DMS79 treated with DMSO at 0.1 percent for 48 hours (cell line): ENCODE measurements at regions not wholly inside any gene's neighbourhood (a gene's known extent, or its start where the extent isn't known, plus 50 kb on each side); places are given as distances from the start of the nearest gene placed in this dataset.
"Not testable (repeated sequence)": the region's sequence is repeated elsewhere in the genome, so short reads cannot be mapped to it uniquely, and the experiment has no call there.

Experiments used
- DNase-seq: peaks from one replicate; lab custom pipeline; 2025; lab: John Stamatoyannopoulos, UW

- no peak for DNase-seq
These were observed 1761.3 kb upstream of the IGFBP7 start for GRCh38 chr4:58871509-58871908.

- no peak for DNase-seq
These were observed 1738.8 kb upstream of the IGFBP7 start for GRCh38 chr4:58849026-58849425.

GRCh38 chr4:58843455-58843854 is 1733.3 kb upstream of the IGFBP7 start:
- no peak for DNase-seq

GRCh38 chr4:58833126-58833525 is 1722.9 kb upstream of the IGFBP7 start:
- no peak for DNase-seq

GRCh38 chr4:58825278-58825677 is 1715.1 kb upstream of the IGFBP7 start:
- no peak for DNase-seq

GRCh38 chr4:58818560-58818959 is 1708.4 kb upstream of the IGFBP7 start:
- not testable (repeated sequence) for DNase-seq

GRCh38 chr4:58809948-58810347 is 1699.8 kb upstream of the IGFBP7 start:
- no peak for DNase-seq

GRCh38 chr4:58809366-58809765 is 1699.2 kb upstream of the IGFBP7 start:
- DNase-seq = no peak

GRCh38 chr4:58808817-58809216 is 1698.6 kb upstream of the IGFBP7 start:
- no peak for DNase-seq

- no peak for DNase-seq
These were observed 1697.8 kb upstream of the IGFBP7 start for GRCh38 chr4:58807843-58808615.

- no peak for DNase-seq
These were observed 1666.4 kb upstream of the IGFBP7 start for GRCh38 chr4:58776627-58777026.

GRCh38 chr4:58767598-58767997 is 1657.4 kb upstream of the IGFBP7 start:
- no peak for DNase-seq

GRCh38 chr4:58766763-58767162 is 1656.6 kb upstream of the IGFBP7 start:
- DNase-seq = no peak

GRCh38 chr4:58761563-58761962 is 1651.4 kb upstream of the IGFBP7 start:
- DNase-seq = no peak

GRCh38 chr4:58760737-58761136 is 1650.6 kb upstream of the IGFBP7 start:
- no peak for DNase-seq

- no peak for DNase-seq
These were observed 1649.9 kb upstream of the IGFBP7 start for GRCh38 chr4:58760100-58760499.

GRCh38 chr4:58749206-58749605 is 1639.0 kb upstream of the IGFBP7 start:
- no peak for DNase-seq

GRCh38 chr4:58740897-58741296 is 1630.7 kb upstream of the IGFBP7 start:
- DNase-seq = no peak

GRCh38 chr4:58739275-58739674 is 1629.1 kb upstream of the IGFBP7 start:
- no peak for DNase-seq

GRCh38 chr4:58738375-58738774 is 1628.2 kb upstream of the IGFBP7 start:
- no peak for DNase-seq

- DNase-seq = no peak
These were observed 1624.0 kb upstream of the IGFBP7 start for GRCh38 chr4:58734030-58734674.

- DNase-seq = no peak
These were observed 1622.8 kb upstream of the IGFBP7 start for GRCh38 chr4:58732973-58733372.

- no peak for DNase-seq
These were observed 1613.8 kb upstream of the IGFBP7 start for GRCh38 chr4:58723954-58724353.

- no peak for DNase-seq
These were observed 1600.9 kb upstream of the IGFBP7 start for GRCh38 chr4:58711039-58711438.
